ENCODE measurements at regions not wholly inside any gene's neighbourhood (a gene's known extent, or its start where the extent isn't known, plus 50 kb on each side); places are given as distances from the start of the nearest gene placed in this dataset.

GRCh38 chr2:18856765-18857164 is 267.4 kb upstream of the NT5C1B start:
- no peak for DNase-seq

DNA sequence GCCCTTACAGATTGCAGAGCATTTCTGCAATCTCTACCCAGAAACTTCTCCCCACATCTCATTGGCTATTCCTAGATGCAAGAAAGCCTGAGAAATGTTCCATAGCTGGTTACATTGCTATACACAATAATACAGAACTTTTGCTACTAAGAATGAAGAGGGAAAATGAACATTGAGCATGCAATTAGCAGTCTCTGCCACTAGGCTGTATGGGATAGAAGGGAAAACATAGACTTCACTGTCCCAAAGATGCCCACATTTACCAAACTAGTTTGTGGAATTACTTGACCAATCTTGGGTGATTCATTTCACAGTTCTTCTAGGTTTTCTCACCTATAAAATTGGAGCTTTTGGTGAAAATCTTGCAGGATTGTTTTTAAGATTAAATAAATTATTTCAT is 265.7 kb upstream of the NT5C1B start:
- peak; percentile 35 for DNase-seq

DNA sequence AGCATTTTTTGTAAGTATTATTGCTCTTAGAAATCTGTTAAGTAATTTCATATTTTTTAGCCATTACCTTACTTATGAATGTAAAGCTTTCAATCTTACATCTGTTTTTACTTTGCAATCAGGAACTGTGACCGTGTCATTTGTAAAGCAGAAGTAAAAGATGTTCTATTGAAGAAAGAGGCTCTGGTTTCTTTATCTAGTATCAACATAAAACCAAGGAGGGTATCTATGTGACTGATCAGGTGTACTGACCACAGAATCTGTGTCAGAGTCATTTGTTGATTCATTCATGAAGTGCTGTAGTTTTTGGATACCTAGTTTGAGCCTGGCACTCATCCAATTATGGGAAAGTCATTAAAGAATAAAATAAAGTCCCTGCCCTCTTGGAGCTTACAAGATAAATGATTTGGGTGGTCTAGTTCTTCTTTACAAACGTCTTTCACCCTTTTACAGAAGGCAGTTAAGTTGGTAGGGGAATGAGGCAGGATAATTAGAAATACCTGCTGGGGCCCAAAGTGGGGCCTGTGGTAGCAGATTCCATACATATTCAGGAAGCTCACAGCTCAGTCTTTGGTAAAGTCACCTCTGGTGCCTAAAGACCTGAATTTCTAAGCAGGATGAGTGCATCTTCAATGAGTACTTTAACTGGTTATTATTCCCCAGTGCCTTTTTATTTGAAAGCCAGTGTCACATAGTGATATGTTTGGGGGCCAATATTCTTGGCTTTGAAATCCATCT is 260.6 kb upstream of the NT5C1B start:
- DNase-seq = no peak

DNA sequence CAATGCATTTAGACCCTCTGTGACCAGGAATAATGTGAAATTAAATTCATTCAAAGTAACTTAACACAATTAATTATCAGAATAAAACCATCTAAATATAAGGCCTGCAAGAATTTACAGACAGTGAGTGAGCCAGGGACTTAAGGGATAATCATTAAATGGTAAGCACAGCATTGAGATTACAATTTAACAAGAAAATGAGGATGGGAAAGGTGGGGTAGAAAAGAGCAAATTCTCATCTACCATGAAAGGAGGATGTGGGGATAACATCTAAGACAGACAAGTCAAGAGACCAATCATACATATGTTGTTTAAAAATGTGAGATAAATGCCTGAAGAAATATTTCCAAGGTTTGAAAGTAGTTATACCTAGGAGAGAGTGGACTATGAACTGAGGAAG is 259.3 kb upstream of the NT5C1B start:
- no peak for DNase-seq

DNA sequence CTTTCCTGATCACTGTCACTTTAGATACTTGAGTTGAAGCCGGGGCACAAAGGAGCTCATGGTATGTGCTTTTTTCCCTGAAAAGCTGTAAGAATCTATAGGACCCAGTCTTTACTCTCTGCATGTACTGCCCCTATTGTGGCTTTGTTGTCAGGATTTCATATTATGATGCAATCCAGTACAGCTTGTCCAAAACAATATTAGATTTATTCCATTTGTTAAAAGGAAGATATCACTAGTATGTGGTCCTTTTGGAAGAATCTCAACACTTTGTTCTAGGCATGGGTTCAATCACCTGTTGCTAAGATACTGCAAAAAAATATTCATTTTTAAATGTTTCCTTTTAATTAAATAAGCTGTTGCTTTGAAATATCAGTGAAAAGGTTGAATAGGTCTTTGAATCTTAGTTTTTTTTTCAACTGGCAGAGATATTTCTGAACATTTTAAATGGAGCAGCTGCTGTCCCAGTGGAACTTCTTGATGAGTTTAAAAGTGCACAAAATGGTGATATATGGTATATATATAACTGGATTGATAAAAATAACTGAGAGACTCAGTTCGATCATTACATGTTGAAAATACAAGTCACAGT is 256.6 kb upstream of the NT5C1B start:
- DNase-seq = no peak

GRCh38 chr2:18842836-18843235 is 253.5 kb upstream of the NT5C1B start:
- no peak for DNase-seq

DNA sequence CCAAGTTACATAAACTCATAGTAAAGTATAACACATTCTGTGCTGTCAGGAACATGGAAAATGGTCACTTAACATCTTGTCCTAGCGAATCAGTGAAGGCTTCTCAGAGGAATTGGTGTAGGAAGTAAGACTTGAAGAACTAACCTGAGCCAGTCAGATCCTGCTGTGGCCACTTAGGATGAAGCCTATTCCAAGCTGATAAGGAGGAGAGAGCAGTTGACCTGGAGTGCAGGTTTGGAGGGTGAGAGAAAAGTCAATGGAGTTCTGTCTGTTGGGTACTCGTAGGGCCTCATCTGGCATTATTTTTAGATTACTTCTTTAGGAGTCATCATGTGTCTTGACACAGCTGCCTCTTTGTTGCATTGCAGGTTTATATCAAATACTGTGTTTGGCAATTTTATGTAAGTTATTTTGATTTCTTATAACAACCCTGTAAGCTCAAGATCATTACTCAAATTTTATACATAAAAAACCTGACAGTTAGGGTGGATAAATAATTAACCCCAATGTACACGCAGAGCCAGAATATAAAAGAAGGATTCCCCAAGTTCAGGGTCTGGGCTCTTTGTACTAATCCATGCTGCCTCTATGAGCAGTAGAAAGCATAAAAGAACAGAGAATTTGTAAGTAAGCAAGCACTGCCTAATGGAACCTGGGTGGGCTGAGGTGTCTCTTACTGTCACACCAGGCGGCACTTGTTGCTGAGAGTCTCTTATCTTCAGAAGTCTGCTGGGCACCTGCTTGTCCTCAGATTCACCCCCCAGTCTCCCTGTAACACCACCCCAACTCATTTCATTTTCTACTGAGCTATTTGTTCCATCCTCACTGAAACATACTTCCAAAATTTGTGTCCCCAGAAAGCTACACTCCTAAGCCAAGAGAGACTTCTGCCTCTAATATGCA is 252.1 kb upstream of the NT5C1B start:
- no peak for DNase-seq

DNA sequence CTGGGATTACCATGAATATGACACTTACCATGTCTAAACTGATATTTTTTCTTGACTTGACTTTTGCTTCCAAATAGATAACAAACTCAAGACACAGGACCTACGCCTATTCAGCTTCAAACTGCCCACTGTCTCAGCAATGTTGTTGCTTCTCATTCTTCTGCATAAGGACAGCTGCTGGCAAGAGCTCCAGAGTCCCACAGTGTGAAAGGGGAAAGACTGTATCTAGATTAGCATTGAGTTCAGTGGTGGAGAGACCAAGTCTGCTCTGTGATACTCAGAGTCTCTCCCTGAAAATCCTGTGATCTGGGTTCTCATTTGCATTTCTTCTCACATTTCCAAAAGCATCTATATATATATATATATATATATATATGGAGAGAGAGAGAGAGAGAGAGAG is 247.9 kb upstream of the NT5C1B start:
- no peak for DNase-seq

DNA sequence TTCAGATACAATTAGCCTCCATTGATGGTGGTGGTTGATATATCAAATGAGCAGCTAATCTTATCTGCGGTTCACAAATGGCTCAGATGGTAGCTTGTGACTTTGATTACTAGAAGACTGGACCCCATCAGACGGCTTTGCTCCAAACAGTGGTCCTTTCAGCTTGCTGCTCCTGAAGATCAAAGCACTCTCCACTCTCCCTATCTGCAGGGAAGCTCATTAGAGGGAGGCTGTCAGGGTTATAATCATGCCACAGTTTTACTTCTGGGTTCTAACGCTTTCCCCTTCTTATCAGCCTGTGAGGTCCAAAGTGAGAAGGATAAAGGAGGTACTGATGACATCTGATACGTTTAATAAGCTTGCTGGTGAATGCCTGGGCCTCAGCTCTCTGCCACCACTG is 247.1 kb upstream of the NT5C1B start:
- no peak for DNase-seq

- DNase-seq = no peak
These were observed 246.4 kb upstream of the NT5C1B start for GRCh38 chr2:18835787-18836186.

GRCh38 chr2:18834341-18834740 is 245.0 kb upstream of the NT5C1B start:
- DNase-seq = no peak

- DNase-seq = no peak
These were observed 244.6 kb upstream of the NT5C1B start for GRCh38 chr2:18833941-18834340.

DNA sequence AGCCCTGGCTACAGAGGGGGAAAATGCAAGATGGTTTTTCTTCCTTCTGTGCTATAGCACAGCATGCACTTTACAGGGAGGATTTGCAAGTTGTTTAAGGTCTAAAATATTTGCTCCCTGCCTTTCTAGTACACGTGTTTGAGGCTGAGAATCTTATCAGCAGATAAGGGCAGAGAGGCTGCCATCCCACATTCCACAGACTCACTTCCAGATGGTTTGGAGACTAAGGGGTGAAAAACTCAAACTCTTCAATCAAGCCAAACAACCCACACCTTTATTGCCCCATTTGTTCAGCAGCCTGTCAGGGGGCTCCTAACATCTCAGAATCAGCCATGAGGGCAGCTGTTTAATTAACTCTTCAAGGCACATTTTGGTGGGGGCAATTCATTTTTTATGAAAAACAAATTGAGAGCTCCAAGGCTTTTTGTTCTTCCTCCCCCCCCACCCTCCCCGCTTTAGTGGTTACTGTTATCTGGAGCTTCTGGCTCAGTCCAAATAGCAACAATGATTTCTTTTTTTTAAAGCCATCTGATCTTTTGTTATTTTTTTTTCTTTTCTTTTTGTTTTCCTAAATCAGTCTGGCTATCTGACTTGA is 242.6 kb upstream of the NT5C1B start:
- DNase-seq = no peak

DNA sequence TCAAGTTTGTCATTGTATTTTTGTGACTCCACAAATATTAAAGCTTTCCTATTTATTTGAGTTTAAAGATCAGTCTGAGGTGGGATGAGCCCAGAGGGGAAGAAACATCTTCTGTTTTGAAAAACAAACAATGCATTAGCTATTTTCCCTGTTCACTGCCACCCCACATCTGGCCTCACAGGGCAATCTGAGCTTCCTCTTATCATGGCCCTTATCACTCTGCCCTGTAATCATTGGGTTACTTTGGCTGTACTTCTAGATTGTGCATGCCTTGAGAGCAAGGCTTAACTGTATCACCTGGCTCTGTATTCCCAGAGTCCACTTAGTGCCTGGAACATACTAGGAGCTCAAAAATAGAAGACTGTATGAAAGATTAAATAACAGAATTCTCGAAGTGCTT is 241.6 kb upstream of the NT5C1B start:
- no peak for DNase-seq

DNA sequence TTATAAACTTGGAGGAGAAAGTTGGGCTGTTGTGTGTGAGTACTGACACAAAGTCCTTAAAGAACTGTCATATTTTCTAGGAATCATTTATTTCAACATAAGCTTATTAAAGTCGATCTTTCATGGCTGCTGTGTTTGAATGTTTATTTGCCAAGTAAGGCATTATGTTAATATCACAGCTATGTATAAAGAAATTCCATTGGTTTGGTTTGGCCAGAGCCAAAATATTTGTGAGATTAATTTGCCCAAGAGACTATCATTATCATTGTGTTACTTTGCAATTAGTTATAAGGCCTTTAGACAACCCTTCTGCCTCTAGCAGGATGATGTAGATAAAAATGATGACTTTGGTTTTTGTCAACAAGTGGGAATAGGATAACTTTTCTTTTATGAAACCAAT is 240.6 kb upstream of the NT5C1B start:
- DNase-seq = no peak

GRCh38 chr2:18829251-18829902 is 240.0 kb upstream of the NT5C1B start:
- no peak for DNase-seq

- no peak for DNase-seq
These were observed 238.9 kb upstream of the NT5C1B start for GRCh38 chr2:18828296-18828695.

- no peak for DNase-seq
These were observed 236.5 kb upstream of the NT5C1B start for GRCh38 chr2:18825838-18826237.

- no peak for DNase-seq
These were observed 235.5 kb upstream of the NT5C1B start for GRCh38 chr2:18824915-18825314.

DNA sequence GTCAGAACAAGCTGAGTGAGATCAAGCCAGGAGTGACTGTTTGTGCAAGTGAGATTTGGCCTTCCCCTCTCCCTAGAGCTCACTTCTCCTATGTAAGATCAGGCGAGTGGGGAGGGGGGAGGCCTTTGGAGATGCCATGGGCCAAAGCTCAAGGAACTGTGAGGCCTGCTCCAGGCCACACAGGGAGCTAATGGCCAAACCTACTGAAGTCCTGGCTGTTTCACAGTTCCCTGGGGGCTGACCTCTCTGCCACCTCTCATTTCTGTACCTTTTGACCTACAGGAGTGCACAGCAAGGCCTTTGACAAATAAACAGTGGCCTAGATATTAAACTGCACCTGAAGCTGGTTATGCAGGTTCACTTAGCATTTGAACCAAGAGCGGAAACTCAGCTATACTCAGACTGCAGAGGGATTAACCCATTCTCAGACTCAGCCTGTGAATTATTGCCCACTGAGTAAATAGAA is 235.0 kb upstream of the NT5C1B start:
- DNase-seq = no peak

GRCh38 chr2:18821431-18821830 is 232.1 kb upstream of the NT5C1B start:
- DNase-seq = no peak

- no peak for DNase-seq
These were observed 231.6 kb upstream of the NT5C1B start for GRCh38 chr2:18820966-18821365.

DNA sequence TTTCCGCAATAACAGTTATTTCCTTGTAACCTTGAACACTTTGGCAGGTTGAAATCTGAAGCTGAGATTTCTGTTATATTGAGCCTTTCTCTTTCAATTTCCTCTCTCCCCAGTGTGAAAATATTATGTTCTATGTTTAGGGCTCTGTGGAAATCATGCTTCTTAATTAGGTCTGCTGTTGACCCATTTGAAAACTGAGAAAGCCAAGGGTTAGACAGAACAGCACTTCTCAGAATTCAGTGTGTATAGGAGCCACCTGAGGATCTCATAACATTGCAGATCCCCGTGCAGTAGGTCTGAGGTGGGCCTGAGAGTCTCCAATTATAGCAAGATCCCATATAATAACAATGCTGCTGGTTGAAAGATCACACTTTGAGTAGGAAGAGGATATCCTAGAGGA is 230.2 kb upstream of the NT5C1B start:
- no peak for DNase-seq
